GM18505 (cell line): ENCODE measurements at regions not wholly inside any gene's neighbourhood (a gene's known extent, or its start where the extent isn't known, plus 50 kb on each side); places are given as distances from the start of the nearest gene placed in this dataset.

Experiments
- ATAC-seq: cut with Tn5 transposase; IDR thresholded peaks from one replicate; pipeline ENCODE4 v1.9.1; 2021; ENCODE audit not compliant: unreplicated experiment
- POLR2A ChIP-seq: IDR thresholded peaks from 4 replicates; pipeline ENCODE4 v1.6.1; 2011; ENCODE audit warnings: borderline replicate concordance; ENCODE audit not compliant: insufficient read depth, insufficient read length; ENCODE audit errors: extremely low read depth

DNA sequence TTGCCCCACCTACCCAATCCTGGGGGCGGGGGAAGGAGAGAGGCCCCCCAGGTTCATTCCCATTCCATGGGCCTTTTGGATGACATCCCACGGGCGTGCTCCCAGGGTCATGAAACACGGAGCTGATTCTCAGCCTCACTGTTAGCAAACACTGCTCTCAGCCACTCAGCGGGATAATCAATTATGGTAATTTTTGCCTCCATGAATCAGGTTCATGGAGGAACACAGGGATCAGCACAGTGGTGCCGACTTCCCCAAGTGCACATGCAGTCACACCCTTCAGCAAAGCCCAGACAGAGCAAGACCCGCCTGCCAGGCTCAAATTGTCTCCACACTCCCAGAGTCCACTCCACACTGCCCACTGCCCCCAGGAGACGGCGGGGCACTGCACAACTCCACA lies 164.6 kb downstream of the ENGASE start:
- ATAC-seq: no peak
- TF ChIP-seq POLR2A: no peak

DNA sequence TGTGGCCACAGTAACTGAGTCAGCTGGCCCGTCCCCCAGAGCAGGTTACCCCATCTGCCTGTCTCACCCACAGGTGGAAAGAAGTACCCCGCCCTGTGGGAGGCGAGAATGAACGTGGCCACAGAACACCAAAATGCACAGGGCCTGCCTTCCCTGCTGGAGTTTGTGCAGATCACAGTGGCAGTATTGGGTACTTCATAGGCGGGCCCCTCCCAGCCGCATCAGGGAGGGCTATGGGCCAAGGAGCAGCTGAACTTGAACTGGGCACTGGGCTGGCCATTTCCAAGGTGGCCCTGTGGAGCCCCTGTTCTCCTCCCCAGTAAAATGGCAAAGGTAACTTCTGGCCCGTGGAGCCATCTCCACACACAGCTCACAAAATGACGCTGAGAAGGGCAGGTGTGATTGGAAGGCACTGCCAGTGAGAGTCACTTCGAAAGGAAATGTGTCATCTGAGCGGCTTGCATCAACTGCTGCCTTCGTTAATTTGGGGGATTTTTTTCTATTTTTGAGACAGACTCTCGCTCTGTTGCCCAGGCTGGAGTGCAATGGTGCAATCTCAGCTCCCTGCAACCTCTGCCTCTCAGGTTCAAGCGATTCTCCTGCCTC lies 162.9 kb downstream of the ENGASE start:
- no peak for TF ChIP-seq POLR2A
- ATAC-seq: no peak

- no peak for ATAC-seq
- TF ChIP-seq POLR2A: no peak
These were observed 161.2 kb downstream of the ENGASE start for GRCh38 chr17:79235808-79236207.

- no peak for TF ChIP-seq POLR2A
- ATAC-seq: no peak
These were observed 159.4 kb downstream of the ENGASE start for GRCh38 chr17:79233916-79234551.

DNA sequence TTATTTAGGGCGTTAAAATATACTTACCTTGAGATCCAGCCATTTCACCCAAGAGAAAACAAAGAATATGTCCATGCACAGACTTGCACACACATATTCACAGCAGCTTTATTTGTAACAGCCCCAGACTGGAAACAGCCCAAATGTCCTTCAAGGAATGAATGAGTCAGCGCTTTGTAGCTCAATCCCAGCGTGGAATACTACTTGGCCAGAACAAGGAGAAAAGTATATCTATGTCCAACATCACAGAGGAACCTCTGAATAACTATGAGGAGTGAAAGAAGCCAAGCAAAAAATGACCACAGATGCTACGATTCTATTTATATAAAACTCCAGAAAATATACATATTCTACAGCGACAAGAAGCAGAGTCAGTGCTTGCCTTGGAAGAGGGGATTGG lies 158.3 kb downstream of the ENGASE start:
- no peak for ATAC-seq
- no peak for TF ChIP-seq POLR2A

DNA sequence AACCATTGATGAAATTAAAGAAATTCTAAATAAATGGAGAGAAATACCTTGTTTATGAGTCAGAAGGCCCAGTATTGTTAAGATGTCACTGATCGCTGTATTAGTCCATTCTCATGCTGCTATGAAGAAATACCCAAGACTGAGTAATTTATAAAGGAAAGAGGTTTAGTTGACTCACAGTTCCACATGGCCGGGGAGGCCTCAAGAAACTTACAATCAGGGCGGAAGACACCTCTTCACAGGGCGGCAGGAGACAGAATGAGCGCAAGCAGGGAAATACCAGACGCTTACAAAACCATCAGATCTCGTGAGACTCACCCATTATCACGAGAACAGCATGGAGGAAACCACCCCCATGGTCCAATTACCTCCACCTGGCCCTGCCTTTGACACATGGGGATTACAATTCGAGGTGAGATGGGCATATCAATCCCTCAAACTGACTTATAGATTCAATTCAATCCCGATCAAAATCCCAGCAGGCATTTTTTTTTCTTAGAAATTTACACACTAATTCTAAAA lies 157.2 kb downstream of the ENGASE start:
- TF ChIP-seq POLR2A: no peak
- ATAC-seq: no peak

- no peak for ATAC-seq
- no peak for TF ChIP-seq POLR2A
These were observed 156.0 kb downstream of the ENGASE start for GRCh38 chr17:79230576-79230975.

DNA sequence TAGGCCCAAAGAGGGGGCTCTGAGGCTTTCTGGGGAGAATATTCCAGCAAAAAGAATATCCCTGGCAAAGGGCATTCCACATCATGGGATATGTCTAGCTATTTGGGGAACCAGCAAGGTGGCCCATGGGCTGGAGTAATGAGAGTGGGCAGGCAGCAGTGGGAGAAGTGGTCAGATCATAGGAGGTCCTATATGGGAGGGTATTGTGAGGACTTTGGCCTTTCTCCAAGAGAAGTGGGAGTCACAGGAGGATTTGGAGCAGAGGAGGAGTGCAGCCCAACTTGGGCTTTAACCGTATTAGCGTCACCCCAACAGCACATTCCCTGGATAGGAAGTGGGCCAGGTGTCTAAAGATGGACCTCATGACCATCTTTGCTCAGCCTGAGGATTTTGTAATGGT lies 151.4 kb downstream of the ENGASE start:
- no peak for TF ChIP-seq POLR2A
- ATAC-seq: no peak

- ATAC-seq: no peak
- no peak for TF ChIP-seq POLR2A
These were observed 150.3 kb downstream of the ENGASE start for GRCh38 chr17:79224903-79225302.

DNA sequence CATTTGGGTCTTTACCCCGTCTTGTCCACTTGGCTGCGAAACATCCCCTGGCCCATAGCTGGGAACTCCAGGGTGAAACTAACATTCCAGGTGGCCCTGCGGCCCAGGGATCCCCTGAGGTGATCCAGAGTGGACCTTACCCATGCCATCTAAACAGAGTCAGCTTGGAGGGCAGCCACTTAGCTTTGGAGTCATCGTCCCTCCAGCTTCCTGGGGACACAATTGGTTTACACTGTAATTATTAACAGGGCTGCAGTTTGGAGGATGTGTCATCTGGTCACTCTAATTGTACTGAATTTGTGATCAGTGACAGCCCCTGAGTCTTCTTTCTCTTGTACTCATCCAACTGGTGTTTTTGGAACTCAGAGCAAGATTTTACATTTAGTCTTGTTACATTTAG lies 149.9 kb downstream of the ENGASE start:
- ATAC-seq: no peak
- TF ChIP-seq POLR2A: no peak

- ATAC-seq: no peak
- no peak for TF ChIP-seq POLR2A
These were observed 149.3 kb downstream of the ENGASE start for GRCh38 chr17:79223953-79224352.

DNA sequence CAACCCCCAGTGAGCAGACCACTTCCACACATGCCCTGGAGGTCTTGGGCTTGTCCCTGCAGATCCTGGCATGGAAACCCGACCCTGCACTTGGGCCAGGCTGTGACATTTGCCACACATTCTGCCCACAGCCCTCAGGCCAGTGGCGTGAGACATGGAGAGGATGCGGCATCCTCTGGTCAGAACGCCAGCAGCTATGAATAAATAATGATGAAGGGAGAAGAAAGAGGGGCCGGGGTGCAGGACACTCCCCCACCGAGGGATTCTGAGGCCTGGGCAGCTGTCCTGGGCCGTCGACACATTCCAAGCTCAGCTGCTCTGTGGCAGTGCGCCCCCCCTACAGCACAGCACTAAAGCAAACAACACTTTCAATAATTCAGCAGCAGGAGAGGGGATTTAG lies 148.8 kb downstream of the ENGASE start:
- TF ChIP-seq POLR2A: no peak
- no peak for ATAC-seq

GRCh38 chr17:79221597-79221996 lies 147.0 kb downstream of the ENGASE start:
- no peak for ATAC-seq
- no peak for TF ChIP-seq POLR2A

DNA sequence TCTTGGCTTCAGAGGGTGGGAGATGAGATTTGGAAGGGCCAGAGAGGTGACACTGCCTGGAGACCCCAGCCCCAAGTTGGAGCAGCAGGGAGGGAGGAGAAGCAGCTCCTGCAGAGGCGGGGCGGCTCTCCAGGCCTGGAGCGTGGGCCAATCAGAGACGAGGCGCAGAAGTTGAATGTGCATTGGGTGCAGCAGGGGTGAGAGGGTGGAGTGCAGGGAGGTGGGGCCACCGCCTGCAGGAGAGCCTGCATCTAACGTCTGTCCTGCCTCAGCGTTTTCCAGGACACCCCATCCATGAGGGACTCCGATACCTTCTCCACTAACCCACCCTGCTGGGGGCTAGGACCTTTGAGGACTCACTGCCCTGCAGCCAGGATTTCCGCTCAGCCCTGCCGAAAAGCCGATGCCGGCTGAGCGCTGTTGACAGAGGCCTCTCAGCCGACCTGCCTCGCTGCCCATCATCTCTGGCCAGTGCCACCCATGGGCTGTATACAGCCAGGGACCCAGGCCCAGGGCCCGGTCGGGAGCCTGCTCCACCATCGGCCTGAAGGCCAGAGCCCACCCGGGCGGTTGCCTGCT lies 146.2 kb downstream of the ENGASE start:
- ATAC-seq: no peak

DNA sequence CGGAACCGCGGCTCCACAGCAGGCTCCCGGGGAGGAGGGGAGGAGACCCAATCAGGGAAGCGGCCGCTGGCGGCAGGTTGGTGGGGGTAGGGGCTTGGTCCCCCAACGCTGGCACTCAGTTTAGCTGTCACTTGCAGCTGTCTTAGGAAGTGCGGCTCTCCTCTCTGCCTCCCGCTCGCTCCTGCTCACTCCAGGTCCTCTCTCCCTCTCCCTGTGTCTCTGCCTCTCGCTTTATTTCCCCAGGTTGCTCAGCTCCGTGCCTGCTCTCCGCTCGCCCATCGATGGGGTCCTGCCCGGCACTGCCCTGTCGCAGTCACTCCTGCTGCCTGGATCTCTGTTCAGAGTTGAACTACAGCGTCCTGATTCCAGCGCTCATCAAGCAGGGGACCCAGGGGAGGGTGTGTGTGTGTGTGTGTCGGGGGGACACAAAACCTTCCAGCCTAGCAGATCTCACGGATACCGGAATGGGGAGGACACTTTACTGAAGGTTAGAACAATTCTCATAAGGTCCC lies 145.6 kb downstream of the ENGASE start:
- no peak for ATAC-seq
- no peak for TF ChIP-seq POLR2A

More for the DNA sequence above, 146.2 kb downstream of the ENGASE start:
- no peak for TF ChIP-seq POLR2A
